Keratinocyte (primary cell): ENCODE measurements at regions not wholly inside any gene's neighbourhood (a gene's known extent, or its start where the extent isn't known, plus 50 kb on each side); places are given as distances from the start of the nearest gene placed in this dataset.

Experiments
- DNase-seq: peaks from one replicate; pipeline ENCODE4 v3.0.0-alpha.2; 2011; ENCODE audit warnings: low read depth, missing footprints, low spot score
- FAIRE-seq: peaks from 2 replicates; lab custom pipeline; 2011; peaks lifted over from hg19 to GRCh38; lab: Jason Lieb, UNC
- H2AFZ ChIP-seq: 2 replicates; pipeline ENCODE4 v1.6.0; 2012; ENCODE audit warnings: low read length, control low read depth, inconsistent platforms; ENCODE audit not compliant: control insufficient read depth
- H3K27ac ChIP-seq: 2 replicates; pipeline ENCODE4 v1.5.1; 2011; ENCODE audit warnings: low read length; ENCODE audit not compliant: control insufficient read depth, insufficient read depth
- H3K27me3 ChIP-seq: 3 replicates; pipeline ENCODE4 v1.6.0; 2011; ENCODE audit warnings: low read length; ENCODE audit not compliant: control insufficient read depth, insufficient read depth; ENCODE audit errors: extremely low read depth
- H3K36me3 ChIP-seq, 2 experiments: 2 replicates in 1 of 2; 3 replicates in 1 of 2; pipeline ENCODE4 v1.5.1; 2011; ENCODE audit warnings: low read length in 2 of 2, mild to moderate bottlenecking in 1 of 2; ENCODE audit not compliant: control insufficient read depth in 2 of 2, insufficient read depth in 2 of 2; ENCODE audit errors: extremely low read depth in 1 of 2
- H3K4me1 ChIP-seq: 3 replicates; pipeline ENCODE4 v1.5.1; 2011; ENCODE audit warnings: low read length; ENCODE audit not compliant: control insufficient read depth, insufficient read depth; ENCODE audit errors: extremely low read depth
- H3K4me2 ChIP-seq: 3 replicates; pipeline ENCODE4 v1.6.0; 2011; ENCODE audit warnings: low read depth, low read length; ENCODE audit not compliant: control insufficient read depth, insufficient read depth; ENCODE audit errors: extremely low read depth
- H3K4me3 ChIP-seq, 3 experiments: fragments of 200-600 bp in 1 of 3; sonication (generic) in 1 of 3; 2 replicates in 2 of 3; 3 replicates in 1 of 3; pipeline ENCODE4 v1.5.1; 2011 to 2016; ENCODE audit warnings: low read length in 3 of 3, mild to moderate bottlenecking in 3 of 3, control low read depth in 2 of 3, inconsistent platforms in 1 of 3, low read depth in 1 of 3, mixed read lengths in 1 of 3, mixed run types in 1 of 3, moderate library complexity in 1 of 3; ENCODE audit not compliant: control insufficient read depth in 2 of 3, insufficient read depth in 2 of 3; ENCODE audit errors: extremely low read depth in 1 of 3
- H3K79me2 ChIP-seq: 2 replicates; pipeline ENCODE4 v1.6.0; 2012; ENCODE audit warnings: low read length; ENCODE audit not compliant: control insufficient read depth, insufficient read depth
- H3K9ac ChIP-seq: 3 replicates; pipeline ENCODE4 v1.6.0; 2011; ENCODE audit warnings: low read length; ENCODE audit not compliant: control insufficient read depth, insufficient read depth; ENCODE audit errors: extremely low read depth
- H3K9me1 ChIP-seq: 3 replicates; pipeline ENCODE4 v1.6.0; 2011; ENCODE audit warnings: low read length; ENCODE audit not compliant: control insufficient read depth, insufficient read depth; ENCODE audit errors: extremely low read depth
- H3K9me3 ChIP-seq: 2 replicates; pipeline ENCODE4 v1.5.1; 2012; ENCODE audit warnings: low read depth, low read length; ENCODE audit not compliant: control insufficient read depth
- H4K20me1 ChIP-seq: 3 replicates; pipeline ENCODE4 v1.6.0; 2011; ENCODE audit warnings: low read length; ENCODE audit not compliant: control insufficient read depth, insufficient read depth; ENCODE audit errors: extremely low read depth
- EZH2 ChIP-seq: IDR thresholded peaks from one replicate; pipeline ENCODE4 v1.6.1; 2012; ENCODE audit warnings: inconsistent platforms, mild to moderate bottlenecking, low read length, moderate library complexity
- dilution Hi-C: fragments of 300-500 bp; cut with MboI; formaldehyde crosslinking; loops from one replicate; pipeline ENCODE4 v1.7.0; 2020; ENCODE audit warnings: low sequenced_read_pairs; ENCODE audit not compliant: extremely low pct_ligation_motif_present
- TF ChIP-seq, protein P1 (sequence below), 3 experiments: IDR thresholded peaks in 1 of 3; conservative IDR thresholded peaks in 1 of 3; optimal IDR thresholded peaks in 1 of 3; 2 replicates in 2 of 3; 3 replicates in 1 of 3; pipeline versions ENCODE3 to v1.5.1; 2011; ENCODE audit warnings: low read length in 3 of 3, mild to moderate bottlenecking in 3 of 3, moderate library complexity in 2 of 3, control low read depth in 1 of 3, inconsistent platforms in 1 of 3; ENCODE audit not compliant: insufficient read depth in 2 of 3; ENCODE audit errors: extremely low read depth in 1 of 3

- dilution Hi-C loops, result no loop called here
- no peak for FAIRE-seq
These were observed 219.3 kb downstream of the PLPP3 start for GRCh38 chr1:56360021-56360420.

DNA sequence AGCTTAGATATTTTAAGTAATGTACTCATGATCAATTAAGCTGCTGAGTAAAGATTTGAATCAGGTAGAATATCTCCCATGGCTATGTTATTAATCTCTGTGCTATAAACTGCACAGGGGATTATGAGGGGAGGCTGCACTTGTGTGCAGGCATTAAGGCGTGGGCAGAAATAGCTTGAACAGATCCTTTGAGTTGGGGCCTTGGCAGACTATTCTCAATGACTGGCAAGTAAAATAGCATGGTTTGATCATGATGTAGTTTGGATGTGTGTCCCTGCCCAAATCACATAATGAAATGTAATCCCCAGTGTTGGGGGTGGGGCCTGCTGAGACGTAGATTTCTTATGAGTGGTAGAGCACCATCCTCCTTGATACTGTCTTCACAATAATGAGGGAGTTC lies 220.3 kb downstream of the PLPP3 start:
- no peaks in the 10 kb centered on the region for H3K9me3 ChIP-seq
- no peak overlapping the region for H2AFZ ChIP-seq
- no peaks in the 10 kb centered on the region for H3K79me2 ChIP-seq
- no peak for FAIRE-seq
- no peak overlapping the region for H3K4me3 ChIP-seq
- dilution Hi-C loops, result no loop called here
- no peaks in the 10 kb centered on the region for H4K20me1 ChIP-seq
- no peak for TF ChIP-seq EZH2
- TF ChIP-seq, protein P1, sequence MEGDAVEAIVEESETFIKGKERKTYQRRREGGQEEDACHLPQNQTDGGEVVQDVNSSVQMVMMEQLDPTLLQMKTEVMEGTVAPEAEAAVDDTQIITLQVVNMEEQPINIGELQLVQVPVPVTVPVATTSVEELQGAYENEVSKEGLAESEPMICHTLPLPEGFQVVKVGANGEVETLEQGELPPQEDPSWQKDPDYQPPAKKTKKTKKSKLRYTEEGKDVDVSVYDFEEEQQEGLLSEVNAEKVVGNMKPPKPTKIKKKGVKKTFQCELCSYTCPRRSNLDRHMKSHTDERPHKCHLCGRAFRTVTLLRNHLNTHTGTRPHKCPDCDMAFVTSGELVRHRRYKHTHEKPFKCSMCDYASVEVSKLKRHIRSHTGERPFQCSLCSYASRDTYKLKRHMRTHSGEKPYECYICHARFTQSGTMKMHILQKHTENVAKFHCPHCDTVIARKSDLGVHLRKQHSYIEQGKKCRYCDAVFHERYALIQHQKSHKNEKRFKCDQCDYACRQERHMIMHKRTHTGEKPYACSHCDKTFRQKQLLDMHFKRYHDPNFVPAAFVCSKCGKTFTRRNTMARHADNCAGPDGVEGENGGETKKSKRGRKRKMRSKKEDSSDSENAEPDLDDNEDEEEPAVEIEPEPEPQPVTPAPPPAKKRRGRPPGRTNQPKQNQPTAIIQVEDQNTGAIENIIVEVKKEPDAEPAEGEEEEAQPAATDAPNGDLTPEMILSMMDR (optimal IDR thresholded peaks at IDR 0.05 in 1 of 3, IDR thresholded peaks at IDR 0.05 in 1 of 3, conservative IDR thresholded peaks at IDR 0.05 in 1 of 3; ENCODE audit: extremely low read depth in 1 of 3, insufficient read depth in 2 of 3, low read length in 3 of 3), result no peak
- no peak overlapping the region for H3K4me2 ChIP-seq
- no peaks in the 10 kb centered on the region for H3K9me1 ChIP-seq
- H3K27me3 ChIP-seq, result no peaks in the 10 kb centered on the region
- no peak overlapping the region for H3K27ac ChIP-seq
- H3K36me3 ChIP-seq, result no peaks in the 10 kb centered on the region
- H3K9ac ChIP-seq, result no peak overlapping the region
- H3K4me1 ChIP-seq, result no peaks in the 10 kb centered on the region
- no peak for DNase-seq

More at GRCh38 chr1:56360021-56360420, 219.3 kb downstream of the PLPP3 start:
- Histone ChIP-seq H2AFZ (no peak overlapping the region), H3K36me3 (no peaks in the 10 kb centered on the region), H3K4me3 (no peak overlapping the region), H4K20me1 (no peaks in the 10 kb centered on the region), H3K9ac (no peak overlapping the region), H3K9me1 (no peaks in the 10 kb centered on the region), H3K79me2 (no peaks in the 10 kb centered on the region), H3K4me2 (no peak overlapping the region), H3K27ac (no peak overlapping the region), H3K4me1 (no peaks in the 10 kb centered on the region), H3K27me3 (no peaks in the 10 kb centered on the region), H3K9me3 (no peaks in the 10 kb centered on the region)
- TF ChIP-seq, protein P1 (optimal IDR thresholded peaks at IDR 0.05 in 1 of 3, IDR thresholded peaks at IDR 0.05 in 1 of 3, conservative IDR thresholded peaks at IDR 0.05 in 1 of 3; ENCODE audit: extremely low read depth in 1 of 3, insufficient read depth in 2 of 3, low read length in 3 of 3), result no peak
- TF ChIP-seq EZH2, result no peak
- no peak for DNase-seq
